ENCODE measurements at regions not wholly inside any gene's neighbourhood (a gene's known extent, or its start where the extent isn't known, plus 50 kb on each side); places are given as distances from the start of the nearest gene placed in this dataset.

DNA sequence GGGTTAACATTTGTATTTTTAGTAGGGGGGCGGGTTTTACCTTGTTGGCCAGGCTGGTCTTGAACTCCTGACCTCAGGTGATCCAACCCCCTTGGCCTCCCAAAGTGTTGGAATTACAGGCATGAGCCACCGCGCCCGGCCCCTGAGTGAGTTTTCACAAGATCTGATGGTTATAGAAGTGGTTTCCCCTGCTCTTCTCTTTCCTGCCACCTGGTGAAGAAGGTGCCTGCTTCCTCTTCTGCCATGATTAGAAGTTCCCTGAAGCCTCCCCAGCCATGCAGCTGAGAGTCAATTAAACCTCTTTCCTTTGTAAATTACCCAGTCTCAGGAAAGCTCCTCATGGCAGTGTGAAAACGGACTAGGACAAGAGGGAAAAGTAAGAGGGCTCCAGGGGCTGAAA lies 259.1 kb upstream of the PLET1 start:
- Histone ChIP-seq H3K36me3 (ENCODE audit: control insufficient read depth, insufficient read depth, low read length) (no peaks in the 10 kb centered on the region), H3K4me3 (ENCODE audit: low read depth in 2 of 2, low read length in 2 of 2) (no peak overlapping the region), H3K27ac (ENCODE audit: low read length) (no peak overlapping the region), H3K4me1 (ENCODE audit: control insufficient read depth, insufficient read depth, low read length) (no peaks in the 10 kb centered on the region), H3K9me3 (ENCODE audit: control insufficient read depth, insufficient read depth, low read depth, low read length) (no peaks in the 10 kb centered on the region), H3K27me3 (ENCODE audit: control insufficient read depth, insufficient read depth, low read length) (no peaks in the 10 kb centered on the region)
- TF ChIP-seq SIN3A (IDR thresholded peaks at IDR 0.05; ENCODE audit: borderline replicate concordance, insufficient read depth, low read depth, low read length), result no peak
- TF ChIP-seq, protein P1, sequence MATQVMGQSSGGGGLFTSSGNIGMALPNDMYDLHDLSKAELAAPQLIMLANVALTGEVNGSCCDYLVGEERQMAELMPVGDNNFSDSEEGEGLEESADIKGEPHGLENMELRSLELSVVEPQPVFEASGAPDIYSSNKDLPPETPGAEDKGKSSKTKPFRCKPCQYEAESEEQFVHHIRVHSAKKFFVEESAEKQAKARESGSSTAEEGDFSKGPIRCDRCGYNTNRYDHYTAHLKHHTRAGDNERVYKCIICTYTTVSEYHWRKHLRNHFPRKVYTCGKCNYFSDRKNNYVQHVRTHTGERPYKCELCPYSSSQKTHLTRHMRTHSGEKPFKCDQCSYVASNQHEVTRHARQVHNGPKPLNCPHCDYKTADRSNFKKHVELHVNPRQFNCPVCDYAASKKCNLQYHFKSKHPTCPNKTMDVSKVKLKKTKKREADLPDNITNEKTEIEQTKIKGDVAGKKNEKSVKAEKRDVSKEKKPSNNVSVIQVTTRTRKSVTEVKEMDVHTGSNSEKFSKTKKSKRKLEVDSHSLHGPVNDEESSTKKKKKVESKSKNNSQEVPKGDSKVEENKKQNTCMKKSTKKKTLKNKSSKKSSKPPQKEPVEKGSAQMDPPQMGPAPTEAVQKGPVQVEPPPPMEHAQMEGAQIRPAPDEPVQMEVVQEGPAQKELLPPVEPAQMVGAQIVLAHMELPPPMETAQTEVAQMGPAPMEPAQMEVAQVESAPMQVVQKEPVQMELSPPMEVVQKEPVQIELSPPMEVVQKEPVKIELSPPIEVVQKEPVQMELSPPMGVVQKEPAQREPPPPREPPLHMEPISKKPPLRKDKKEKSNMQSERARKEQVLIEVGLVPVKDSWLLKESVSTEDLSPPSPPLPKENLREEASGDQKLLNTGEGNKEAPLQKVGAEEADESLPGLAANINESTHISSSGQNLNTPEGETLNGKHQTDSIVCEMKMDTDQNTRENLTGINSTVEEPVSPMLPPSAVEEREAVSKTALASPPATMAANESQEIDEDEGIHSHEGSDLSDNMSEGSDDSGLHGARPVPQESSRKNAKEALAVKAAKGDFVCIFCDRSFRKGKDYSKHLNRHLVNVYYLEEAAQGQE (IDR thresholded peaks at IDR 0.05; ENCODE audit: insufficient read depth in 1 of 2, low read depth in 2 of 2, low read length in 1 of 2), result no peak
- no peak for TF ChIP-seq POLR2AphosphoS5 (IDR thresholded peaks at IDR 0.05; ENCODE audit: low read depth, low read length)
- TF ChIP-seq, protein P2, sequence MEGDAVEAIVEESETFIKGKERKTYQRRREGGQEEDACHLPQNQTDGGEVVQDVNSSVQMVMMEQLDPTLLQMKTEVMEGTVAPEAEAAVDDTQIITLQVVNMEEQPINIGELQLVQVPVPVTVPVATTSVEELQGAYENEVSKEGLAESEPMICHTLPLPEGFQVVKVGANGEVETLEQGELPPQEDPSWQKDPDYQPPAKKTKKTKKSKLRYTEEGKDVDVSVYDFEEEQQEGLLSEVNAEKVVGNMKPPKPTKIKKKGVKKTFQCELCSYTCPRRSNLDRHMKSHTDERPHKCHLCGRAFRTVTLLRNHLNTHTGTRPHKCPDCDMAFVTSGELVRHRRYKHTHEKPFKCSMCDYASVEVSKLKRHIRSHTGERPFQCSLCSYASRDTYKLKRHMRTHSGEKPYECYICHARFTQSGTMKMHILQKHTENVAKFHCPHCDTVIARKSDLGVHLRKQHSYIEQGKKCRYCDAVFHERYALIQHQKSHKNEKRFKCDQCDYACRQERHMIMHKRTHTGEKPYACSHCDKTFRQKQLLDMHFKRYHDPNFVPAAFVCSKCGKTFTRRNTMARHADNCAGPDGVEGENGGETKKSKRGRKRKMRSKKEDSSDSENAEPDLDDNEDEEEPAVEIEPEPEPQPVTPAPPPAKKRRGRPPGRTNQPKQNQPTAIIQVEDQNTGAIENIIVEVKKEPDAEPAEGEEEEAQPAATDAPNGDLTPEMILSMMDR (IDR thresholded peaks at IDR 0.05), result no peak
- no peak for TF ChIP-seq TCF7L2 (IDR thresholded peaks at IDR 0.05; ENCODE audit: low read depth, low read length)
- in situ Hi-C loops (cut with HindIII; ENCODE audit: low pct_unique_long_range_greater_than_20kb, low sequenced_read_pairs) (no loop called here), intact Hi-C loops (cut with micrococcal nuclease; ENCODE audit: unreplicated experiment) (no loop called here)
- ChIA-PET POLR2A (no interaction called here), CTCF (no interaction called here)
- no TSS peak for BruUV-seq (replicated peaks)
- no peak for DNase-seq (ENCODE audit: low read depth, low spot score)
- no peak for ATAC-seq

DNA sequence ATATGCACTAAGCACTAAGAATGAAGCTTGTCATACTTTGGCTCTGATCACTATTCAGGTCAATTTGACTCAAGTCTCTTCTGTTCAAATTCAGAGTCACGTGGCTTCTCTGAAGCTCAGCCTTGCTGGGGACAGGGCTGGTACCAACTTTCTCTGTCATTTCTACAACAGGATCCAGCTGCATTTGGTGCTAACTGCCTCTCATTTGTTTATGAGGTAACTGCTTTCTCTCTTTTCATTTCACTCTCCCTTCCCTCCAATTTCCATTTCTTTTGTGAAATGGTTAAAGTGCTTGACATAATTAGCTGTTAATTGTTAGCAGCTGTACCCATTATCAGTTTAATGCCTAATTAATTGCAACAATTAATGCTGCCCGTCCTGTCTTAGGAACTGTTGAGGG lies 259.7 kb upstream of the PLET1 start:
- TF ChIP-seq POLR2AphosphoS5 (IDR thresholded peaks at IDR 0.05; ENCODE audit: low read depth, low read length) (no peak), SIN3A (IDR thresholded peaks at IDR 0.05; ENCODE audit: borderline replicate concordance, insufficient read depth, low read depth, low read length) (no peak), TCF7L2 (IDR thresholded peaks at IDR 0.05; ENCODE audit: low read depth, low read length) (no peak)
- TF ChIP-seq, protein P1 (IDR thresholded peaks at IDR 0.05; ENCODE audit: insufficient read depth in 1 of 2, low read depth in 2 of 2, low read length in 1 of 2), result no peak
- TF ChIP-seq, protein P2 (IDR thresholded peaks at IDR 0.05), result no peak
- Histone ChIP-seq H3K27me3 (ENCODE audit: control insufficient read depth, insufficient read depth, low read length) (no peaks in the 10 kb centered on the region), H3K9me3 (ENCODE audit: control insufficient read depth, insufficient read depth, low read depth, low read length) (no peaks in the 10 kb centered on the region), H3K27ac (ENCODE audit: low read length) (no peak overlapping the region), H3K4me1 (ENCODE audit: control insufficient read depth, insufficient read depth, low read length) (no peaks in the 10 kb centered on the region), H3K4me3 (ENCODE audit: low read depth in 2 of 2, low read length in 2 of 2) (no peak overlapping the region), H3K36me3 (ENCODE audit: control insufficient read depth, insufficient read depth, low read length) (no peaks in the 10 kb centered on the region)
- ATAC-seq, result no peak
- in situ Hi-C loops (cut with HindIII; ENCODE audit: low pct_unique_long_range_greater_than_20kb, low sequenced_read_pairs) (no loop called here), intact Hi-C loops (cut with micrococcal nuclease; ENCODE audit: unreplicated experiment) (no loop called here)
- POLR2A ChIA-PET, result no interaction called here
- BruUV-seq (replicated peaks), result no TSS peak
- CTCF ChIA-PET, result no interaction called here
- no peak for DNase-seq (ENCODE audit: low read depth, low spot score)
